ENCODE measurements at regions not wholly inside any gene's neighbourhood (a gene's known extent, or its start where the extent isn't known, plus 50 kb on each side); places are given as distances from the start of the nearest gene placed in this dataset.
"Not testable (repeated sequence)": the region's sequence is repeated elsewhere in the genome, so short reads cannot be mapped to it uniquely, and the experiment has no call there.

- no peak for ATAC-seq
- TF ChIP-seq ARNTL (CRISPR knock-in tag; IDR thresholded peaks at IDR 0.05; ENCODE audit: borderline replicate concordance, low read depth) = no peak
- TF ChIP-seq, protein P1, sequence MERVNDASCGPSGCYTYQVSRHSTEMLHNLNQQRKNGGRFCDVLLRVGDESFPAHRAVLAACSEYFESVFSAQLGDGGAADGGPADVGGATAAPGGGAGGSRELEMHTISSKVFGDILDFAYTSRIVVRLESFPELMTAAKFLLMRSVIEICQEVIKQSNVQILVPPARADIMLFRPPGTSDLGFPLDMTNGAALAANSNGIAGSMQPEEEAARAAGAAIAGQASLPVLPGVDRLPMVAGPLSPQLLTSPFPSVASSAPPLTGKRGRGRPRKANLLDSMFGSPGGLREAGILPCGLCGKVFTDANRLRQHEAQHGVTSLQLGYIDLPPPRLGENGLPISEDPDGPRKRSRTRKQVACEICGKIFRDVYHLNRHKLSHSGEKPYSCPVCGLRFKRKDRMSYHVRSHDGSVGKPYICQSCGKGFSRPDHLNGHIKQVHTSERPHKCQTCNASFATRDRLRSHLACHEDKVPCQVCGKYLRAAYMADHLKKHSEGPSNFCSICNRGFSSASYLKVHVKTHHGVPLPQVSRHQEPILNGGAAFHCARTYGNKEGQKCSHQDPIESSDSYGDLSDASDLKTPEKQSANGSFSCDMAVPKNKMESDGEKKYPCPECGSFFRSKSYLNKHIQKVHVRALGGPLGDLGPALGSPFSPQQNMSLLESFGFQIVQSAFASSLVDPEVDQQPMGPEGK (CRISPR knock-in tag; IDR thresholded peaks at IDR 0.05; ENCODE audit: borderline replicate concordance) = no peak
- no peak for TF ChIP-seq ZFP3 (CRISPR knock-in tag; IDR thresholded peaks at IDR 0.05)
- no peak for TF ChIP-seq ZNF8 (CRISPR knock-in tag; IDR thresholded peaks at IDR 0.05)
- no peak for TF ChIP-seq TCF4 (CRISPR knock-in tag; IDR thresholded peaks at IDR 0.05; ENCODE audit: borderline replicate concordance)
- no peak for TF ChIP-seq GLIS3 (CRISPR knock-in tag; IDR thresholded peaks at IDR 0.05)
- no peak for TF ChIP-seq ISL1 (CRISPR knock-in tag; IDR thresholded peaks at IDR 0.05)
- TF ChIP-seq, protein P2, sequence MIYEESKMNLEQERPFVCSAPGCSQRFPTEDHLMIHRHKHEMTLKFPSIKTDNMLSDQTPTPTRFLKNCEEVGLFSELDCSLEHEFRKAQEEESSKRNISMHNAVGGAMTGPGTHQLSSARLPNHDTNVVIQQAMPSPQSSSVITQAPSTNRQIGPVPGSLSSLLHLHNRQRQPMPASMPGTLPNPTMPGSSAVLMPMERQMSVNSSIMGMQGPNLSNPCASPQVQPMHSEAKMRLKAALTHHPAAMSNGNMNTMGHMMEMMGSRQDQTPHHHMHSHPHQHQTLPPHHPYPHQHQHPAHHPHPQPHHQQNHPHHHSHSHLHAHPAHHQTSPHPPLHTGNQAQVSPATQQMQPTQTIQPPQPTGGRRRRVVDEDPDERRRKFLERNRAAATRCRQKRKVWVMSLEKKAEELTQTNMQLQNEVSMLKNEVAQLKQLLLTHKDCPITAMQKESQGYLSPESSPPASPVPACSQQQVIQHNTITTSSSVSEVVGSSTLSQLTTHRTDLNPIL (CRISPR knock-in tag; IDR thresholded peaks at IDR 0.05; ENCODE audit: low read depth) = no peak
- TF ChIP-seq RARB (CRISPR knock-in tag; IDR thresholded peaks at IDR 0.05) = no peak
- no peak for TF ChIP-seq PPARA (CRISPR knock-in tag; IDR thresholded peaks at IDR 0.05; ENCODE audit: borderline replicate concordance)
- TF ChIP-seq, protein P3, sequence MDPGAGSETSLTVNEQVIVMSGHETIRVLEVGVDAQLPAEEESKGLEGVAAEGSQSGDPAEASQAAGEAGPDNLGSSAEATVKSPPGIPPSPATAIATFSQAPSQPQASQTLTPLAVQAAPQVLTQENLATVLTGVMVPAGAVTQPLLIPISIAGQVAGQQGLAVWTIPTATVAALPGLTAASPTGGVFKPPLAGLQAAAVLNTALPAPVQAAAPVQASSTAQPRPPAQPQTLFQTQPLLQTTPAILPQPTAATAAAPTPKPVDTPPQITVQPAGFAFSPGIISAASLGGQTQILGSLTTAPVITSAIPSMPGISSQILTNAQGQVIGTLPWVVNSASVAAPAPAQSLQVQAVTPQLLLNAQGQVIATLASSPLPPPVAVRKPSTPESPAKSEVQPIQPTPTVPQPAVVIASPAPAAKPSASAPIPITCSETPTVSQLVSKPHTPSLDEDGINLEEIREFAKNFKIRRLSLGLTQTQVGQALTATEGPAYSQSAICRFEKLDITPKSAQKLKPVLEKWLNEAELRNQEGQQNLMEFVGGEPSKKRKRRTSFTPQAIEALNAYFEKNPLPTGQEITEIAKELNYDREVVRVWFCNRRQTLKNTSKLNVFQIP (CRISPR knock-in tag; IDR thresholded peaks at IDR 0.05; ENCODE audit: borderline replicate concordance, low read depth) = no peak
Observed at GRCh38 chr2:185674232-185674631, 64.4 kb upstream of the FSIP2 start.

- ATAC-seq = no peak
- TF ChIP-seq BACH2 (CRISPR knock-in tag; IDR thresholded peaks at IDR 0.05; ENCODE audit: borderline replicate concordance) = no peak
- TF ChIP-seq, protein P2 (CRISPR knock-in tag; IDR thresholded peaks at IDR 0.05; ENCODE audit: low read depth) = no peak
- TF ChIP-seq SNAI2 (CRISPR knock-in tag; IDR thresholded peaks at IDR 0.05) = no peak
- TF ChIP-seq, protein P4, sequence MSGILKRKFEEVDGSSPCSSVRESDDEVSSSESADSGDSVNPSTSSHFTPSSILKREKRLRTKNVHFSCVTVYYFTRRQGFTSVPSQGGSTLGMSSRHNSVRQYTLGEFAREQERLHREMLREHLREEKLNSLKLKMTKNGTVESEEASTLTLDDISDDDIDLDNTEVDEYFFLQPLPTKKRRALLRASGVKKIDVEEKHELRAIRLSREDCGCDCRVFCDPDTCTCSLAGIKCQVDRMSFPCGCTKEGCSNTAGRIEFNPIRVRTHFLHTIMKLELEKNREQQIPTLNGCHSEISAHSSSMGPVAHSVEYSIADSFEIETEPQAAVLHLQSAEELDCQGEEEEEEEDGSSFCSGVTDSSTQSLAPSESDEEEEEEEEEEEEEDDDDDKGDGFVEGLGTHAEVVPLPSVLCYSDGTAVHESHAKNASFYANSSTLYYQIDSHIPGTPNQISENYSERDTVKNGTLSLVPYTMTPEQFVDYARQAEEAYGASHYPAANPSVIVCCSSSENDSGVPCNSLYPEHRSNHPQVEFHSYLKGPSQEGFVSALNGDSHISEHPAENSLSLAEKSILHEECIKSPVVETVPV (CRISPR knock-in tag; IDR thresholded peaks at IDR 0.05) = no peak
- no peak for TF ChIP-seq TOX (CRISPR knock-in tag; IDR thresholded peaks at IDR 0.05; ENCODE audit: borderline replicate concordance)
- TF ChIP-seq ZNF8 (CRISPR knock-in tag; IDR thresholded peaks at IDR 0.05) = no peak
- no peak for TF ChIP-seq ISL1 (CRISPR knock-in tag; IDR thresholded peaks at IDR 0.05)
Observed at GRCh38 chr2:185676316-185676715, 62.3 kb upstream of the FSIP2 start.

GRCh38 chr2:185687001-185687400, 51.6 kb upstream of the FSIP2 start:
- ATAC-seq = not testable (repeated sequence)

DNA sequence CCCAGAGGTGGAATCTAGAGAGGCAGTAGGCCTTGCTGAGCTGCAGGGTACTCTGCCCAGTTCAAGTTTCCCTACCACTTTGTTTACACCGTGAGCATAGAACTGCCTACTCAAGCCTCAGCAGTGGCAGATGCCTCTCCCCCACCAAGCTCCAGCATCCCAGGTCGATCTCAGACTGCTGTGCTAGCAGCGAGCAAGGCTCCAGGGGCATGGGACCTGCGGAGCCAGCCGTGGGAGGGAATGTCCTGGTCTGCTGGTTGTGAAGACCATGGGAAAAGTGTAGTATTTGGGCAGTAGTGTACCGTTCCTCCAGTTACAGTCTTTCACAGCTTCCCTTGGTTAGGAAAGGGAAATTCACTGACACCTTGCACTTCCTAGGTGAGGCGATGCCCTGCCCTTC, 50.6 kb upstream of the FSIP2 start:
- ATAC-seq = no peak
- no peak for TF ChIP-seq TOX (CRISPR knock-in tag; IDR thresholded peaks at IDR 0.05; ENCODE audit: borderline replicate concordance)
- TF ChIP-seq, protein P2 (CRISPR knock-in tag; IDR thresholded peaks at IDR 0.05; ENCODE audit: low read depth) = no peak
- TF ChIP-seq OSR1 (CRISPR knock-in tag; IDR thresholded peaks at IDR 0.05) = no peak
- no peak for TF ChIP-seq PPARA (CRISPR knock-in tag; IDR thresholded peaks at IDR 0.05; ENCODE audit: borderline replicate concordance)
- TF ChIP-seq, protein P3 (CRISPR knock-in tag; IDR thresholded peaks at IDR 0.05; ENCODE audit: borderline replicate concordance, low read depth) = no peak
- TF ChIP-seq, protein P1 (CRISPR knock-in tag; IDR thresholded peaks at IDR 0.05; ENCODE audit: borderline replicate concordance) = no peak
- no peak for TF ChIP-seq TCF4 (CRISPR knock-in tag; IDR thresholded peaks at IDR 0.05; ENCODE audit: borderline replicate concordance)
- TF ChIP-seq BACH2 (CRISPR knock-in tag; IDR thresholded peaks at IDR 0.05; ENCODE audit: borderline replicate concordance) = no peak

Measured in SK-N-SH treated with all-trans-retinoic acid at 6 μM for 48 hours (cell line).